A549 (cell line): ENCODE measurements at regions not wholly inside any gene's neighbourhood (a gene's known extent, or its start where the extent isn't known, plus 50 kb on each side); places are given as distances from the start of the nearest gene placed in this dataset.

Source experiments
- ATAC-seq, 2 experiments: fragments of 200-7000 bp in 1 of 2; fragments of >200 bp in 1 of 2; cut with Nextera tagmentation in 1 of 2; cut with Tn5 transposase in 1 of 2; 3 replicates each; pipeline versions ENCODE4 v1.8.0 to v1.9.1; 2018 to 2020; ENCODE audit warnings: mild to moderate bottlenecking in 1 of 2, moderate library complexity in 1 of 2
- CTCF ChIA-PET: fragments of 300-600 bp; sonication (Branson Sonifier 250); formaldehyde crosslinking; extraction: SDS; loops from one replicate; lab custom pipeline; 2021; ENCODE audit warnings: antibody characterized with exemption, inconsistent platforms; lab: Yijun Ruan, JAX
- POLR2A ChIA-PET: fragments of 350-600 bp; formaldehyde crosslinking; extraction: SDS; loops from one replicate; lab custom pipeline; 2021; ENCODE audit warnings: antibody characterized with exemption, inconsistent platforms; lab: Yijun Ruan, JAX
- DNase-seq, 2 experiments: peaks; one replicate each; pipeline versions ENCODE4 v3.0.0 to v3.0.0-alpha.2; 2011 to 2016; ENCODE audit warnings: low read depth in 1 of 2, low spot score in 1 of 2
- FAIRE-seq: peaks from 2 replicates; lab custom pipeline; 2011; peaks lifted over from hg19 to GRCh38; lab: Jason Lieb, UNC
- H3K27ac ChIP-seq, 2 experiments: fragments of >200 bp; sonication (Bioruptor Twin); formaldehyde crosslinking; 3 replicates each; pipeline ENCODE4 v1.5.1; 2016 to 2017
- H3K4me1 ChIP-seq: fragments of >200 bp; sonication (Bioruptor Twin); formaldehyde crosslinking; 3 replicates; pipeline ENCODE4 v1.6.1; 2016
- H3K4me2 ChIP-seq: fragments of >200 bp; sonication (Bioruptor Twin); formaldehyde crosslinking; 3 replicates; pipeline ENCODE4 v1.6.1; 2016
- H3K4me3 ChIP-seq: fragments of >200 bp; sonication (Bioruptor Twin); formaldehyde crosslinking; 3 replicates; pipeline ENCODE4 v1.5.1; 2016
- H3K9me3 ChIP-seq: fragments of >200 bp; sonication (Bioruptor Twin); formaldehyde crosslinking; 3 replicates; pipeline ENCODE4 v1.6.1; 2016
- BHLHE40 ChIP-seq: IDR thresholded peaks from 2 replicates; pipeline ENCODE4 v1.6.1; 2012; ENCODE audit warnings: low read depth, low read length, inconsistent platforms
- CHD4 ChIP-seq: fragments of 200-600 bp; sonication (generic); IDR thresholded peaks from 2 replicates; pipeline ENCODE4 v1.6.1; 2016; ENCODE audit warnings: antibody characterized with exemption, mild to moderate bottlenecking, borderline replicate concordance
- EHF ChIP-seq: fragments of 250-450 bp; sonication (Bioruptor Pico); IDR thresholded peaks from 2 replicates; pipeline ENCODE4 v1.5.0; 2020; ENCODE audit warnings: mild to moderate bottlenecking
- EHMT2 ChIP-seq: fragments of 200-600 bp; sonication (generic); IDR thresholded peaks from 2 replicates; pipeline ENCODE4 v1.6.1; 2016; ENCODE audit warnings: antibody characterized with exemption, low read depth, mild to moderate bottlenecking, moderate library complexity
- HOXA7 ChIP-seq: fragments of 250-450 bp; sonication (Bioruptor Pico); IDR thresholded peaks from 2 replicates; pipeline ENCODE4 v1.5.0; 2020; ENCODE audit warnings: mild to moderate bottlenecking, moderate library complexity
- HOXB5 ChIP-seq: fragments of 250-450 bp; sonication (Bioruptor Pico); IDR thresholded peaks from 2 replicates; pipeline ENCODE4 v1.5.0; 2020; ENCODE audit warnings: mild to moderate bottlenecking, moderate library complexity
- JUNB ChIP-seq: fragments of >200 bp; sonication (Bioruptor Twin); formaldehyde crosslinking; IDR thresholded peaks from 2 replicates; pipeline ENCODE4 v1.6.1; 2016
- KDM1A ChIP-seq: fragments of 200-600 bp; sonication (generic); IDR thresholded peaks from 2 replicates; pipeline ENCODE4 v1.6.1; 2016; ENCODE audit warnings: low read depth, mild to moderate bottlenecking
- MAFK ChIP-seq: fragments of 450-650 bp; IDR thresholded peaks from 2 replicates; pipeline ENCODE4 v1.6.1; 2014; ENCODE audit not compliant: partially characterized antibody
- MYC ChIP-seq: IDR thresholded peaks from 2 replicates; pipeline ENCODE4 v1.6.1; 2012; ENCODE audit warnings: mild to moderate bottlenecking, inconsistent platforms, low read length, improper control_type of control experiment, borderline replicate concordance
- NPAS2 ChIP-seq: fragments of 250-450 bp; sonication (Bioruptor Pico); IDR thresholded peaks from 2 replicates; pipeline ENCODE4 v1.8.0; 2022; ENCODE audit warnings: mild to moderate bottlenecking, moderate library complexity, borderline replicate concordance
- NR3C1 ChIP-seq: fragments of >200 bp; sonication (Bioruptor Twin); formaldehyde crosslinking; IDR thresholded peaks from 3 replicates; pipeline ENCODE4 v1.6.1; 2017
- POLR2AphosphoS2 ChIP-seq: conservative IDR thresholded peaks from 2 replicates; pipeline ENCODE4 v1.6.1; 2012; ENCODE audit warnings: low read length, improper control_type of control experiment, inconsistent platforms
- RAD21 ChIP-seq, 2 experiments: fragments of >200 bp in 1 of 2; sonication (Bioruptor Twin) in 1 of 2; formaldehyde crosslinking in 1 of 2; IDR thresholded peaks in 1 of 2; conservative IDR thresholded peaks in 1 of 2; 2 replicates in 1 of 2; 3 replicates in 1 of 2; pipeline ENCODE4 v1.6.1; 2012 to 2018; ENCODE audit warnings: inconsistent platforms in 1 of 2
- RFX5 ChIP-seq: fragments of 450-650 bp; IDR thresholded peaks from 2 replicates; pipeline ENCODE4 v1.7.1; 2014; ENCODE audit warnings: antibody characterized with exemption, mild to moderate bottlenecking, moderate library complexity
- SREBF2 ChIP-seq: fragments of 450-650 bp; IDR thresholded peaks from 2 replicates; pipeline ENCODE4 v1.6.1; 2014; ENCODE audit warnings: mild to moderate bottlenecking, moderate library complexity
- ZSCAN20 ChIP-seq: fragments of 250-450 bp; sonication (Bioruptor Pico); IDR thresholded peaks from 2 replicates; pipeline ENCODE4 v1.8.0; 2022; ENCODE audit warnings: mild to moderate bottlenecking, moderate library complexity
- WGBS: methylation state at CpG from one replicate; pipeline ENCODE4 v1.1.6; 2017; ENCODE audit errors: missing lambda C conversion rate; 5-methylcytosine and 5-hydroxymethylcytosine counted together
- TF ChIP-seq, protein P1 (sequence below): fragments of >200 bp; sonication (Bioruptor Twin); formaldehyde crosslinking; IDR thresholded peaks from 3 replicates; pipeline ENCODE4 v1.5.1; 2016
- TF ChIP-seq, protein P2 (sequence below): fragments of >200 bp; sonication (Bioruptor Twin); formaldehyde crosslinking; IDR thresholded peaks from 2 replicates; pipeline ENCODE4 v1.6.1; 2016
- TF ChIP-seq, protein P3 (sequence below): fragments of 200-600 bp; sonication (generic); IDR thresholded peaks from 2 replicates; pipeline ENCODE4 v1.6.1; 2016; ENCODE audit warnings: antibody characterized with exemption, mild to moderate bottlenecking, moderate library complexity
- TF ChIP-seq, protein P4 (sequence below): fragments of 450-650 bp; IDR thresholded peaks from 2 replicates; pipeline ENCODE4 v1.6.1; 2014; ENCODE audit warnings: antibody characterized with exemption
- TF ChIP-seq, protein P5 (sequence below): IDR thresholded peaks from 2 replicates; pipeline ENCODE4 v1.6.1; 2012

DNA sequence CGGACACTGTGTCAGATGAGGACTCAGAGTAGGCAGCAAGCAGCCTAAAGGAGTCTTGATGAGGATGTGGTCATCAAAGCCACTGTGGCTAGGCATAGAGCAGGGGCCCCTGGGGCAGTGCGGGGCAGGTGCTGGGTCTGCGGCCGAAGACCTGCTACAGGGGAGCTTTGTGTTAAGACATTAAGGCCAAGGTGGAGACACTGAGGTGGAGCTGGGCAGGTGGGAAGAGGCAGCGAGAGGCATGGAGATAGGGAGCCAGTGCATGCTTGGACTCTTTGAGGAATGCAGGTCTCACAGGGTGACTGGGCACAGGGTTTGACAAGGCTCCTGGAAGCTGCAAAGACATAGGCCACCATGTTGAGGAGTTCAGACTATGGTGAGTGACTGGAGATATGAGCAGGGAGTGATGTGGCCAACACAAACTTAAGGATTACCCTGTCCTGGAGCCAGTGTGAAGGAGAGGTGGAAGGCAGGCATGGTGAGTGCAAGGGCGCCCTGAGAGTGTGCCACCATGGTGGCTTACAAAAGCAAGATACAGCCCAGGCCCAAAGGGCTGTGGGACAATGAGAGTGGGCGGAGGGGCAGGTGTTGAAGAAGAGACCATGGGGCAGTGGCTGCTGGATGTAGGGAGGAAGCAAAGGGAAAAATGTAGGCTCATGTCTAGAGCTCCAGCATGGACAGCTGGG is 450.9 kb upstream of the HS6ST1 start:
- no peak overlapping the region for H3K4me2 ChIP-seq
- no peaks in the 10 kb centered on the region for H3K4me1 ChIP-seq
- H3K27ac ChIP-seq: no peak overlapping the region
- ChIA-PET CTCF (no interaction called here), POLR2A (no interaction called here)
- WGBS: 24% methylated on average over 4 of the region's 7 CpGs
- FAIRE-seq: no peak
- H3K4me3 ChIP-seq: no peak overlapping the region
- TF ChIP-seq, protein P1, sequence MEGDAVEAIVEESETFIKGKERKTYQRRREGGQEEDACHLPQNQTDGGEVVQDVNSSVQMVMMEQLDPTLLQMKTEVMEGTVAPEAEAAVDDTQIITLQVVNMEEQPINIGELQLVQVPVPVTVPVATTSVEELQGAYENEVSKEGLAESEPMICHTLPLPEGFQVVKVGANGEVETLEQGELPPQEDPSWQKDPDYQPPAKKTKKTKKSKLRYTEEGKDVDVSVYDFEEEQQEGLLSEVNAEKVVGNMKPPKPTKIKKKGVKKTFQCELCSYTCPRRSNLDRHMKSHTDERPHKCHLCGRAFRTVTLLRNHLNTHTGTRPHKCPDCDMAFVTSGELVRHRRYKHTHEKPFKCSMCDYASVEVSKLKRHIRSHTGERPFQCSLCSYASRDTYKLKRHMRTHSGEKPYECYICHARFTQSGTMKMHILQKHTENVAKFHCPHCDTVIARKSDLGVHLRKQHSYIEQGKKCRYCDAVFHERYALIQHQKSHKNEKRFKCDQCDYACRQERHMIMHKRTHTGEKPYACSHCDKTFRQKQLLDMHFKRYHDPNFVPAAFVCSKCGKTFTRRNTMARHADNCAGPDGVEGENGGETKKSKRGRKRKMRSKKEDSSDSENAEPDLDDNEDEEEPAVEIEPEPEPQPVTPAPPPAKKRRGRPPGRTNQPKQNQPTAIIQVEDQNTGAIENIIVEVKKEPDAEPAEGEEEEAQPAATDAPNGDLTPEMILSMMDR: no peak
- TF ChIP-seq KDM1A (no peak), RAD21 (conservative IDR thresholded peaks at IDR 0.05 in 1 of 2, IDR thresholded peaks at IDR 0.05 in 1 of 2) (no peak), ZSCAN20 (no peak), HOXB5 (CRISPR knock-in tag) (no peak), EHMT2 (no peak), RFX5 (no peak), NPAS2 (CRISPR knock-in tag) (no peak)
- no peak for DNase-seq
- no peaks in the 10 kb centered on the region for H3K9me3 ChIP-seq
- no peak for ATAC-seq

DNA sequence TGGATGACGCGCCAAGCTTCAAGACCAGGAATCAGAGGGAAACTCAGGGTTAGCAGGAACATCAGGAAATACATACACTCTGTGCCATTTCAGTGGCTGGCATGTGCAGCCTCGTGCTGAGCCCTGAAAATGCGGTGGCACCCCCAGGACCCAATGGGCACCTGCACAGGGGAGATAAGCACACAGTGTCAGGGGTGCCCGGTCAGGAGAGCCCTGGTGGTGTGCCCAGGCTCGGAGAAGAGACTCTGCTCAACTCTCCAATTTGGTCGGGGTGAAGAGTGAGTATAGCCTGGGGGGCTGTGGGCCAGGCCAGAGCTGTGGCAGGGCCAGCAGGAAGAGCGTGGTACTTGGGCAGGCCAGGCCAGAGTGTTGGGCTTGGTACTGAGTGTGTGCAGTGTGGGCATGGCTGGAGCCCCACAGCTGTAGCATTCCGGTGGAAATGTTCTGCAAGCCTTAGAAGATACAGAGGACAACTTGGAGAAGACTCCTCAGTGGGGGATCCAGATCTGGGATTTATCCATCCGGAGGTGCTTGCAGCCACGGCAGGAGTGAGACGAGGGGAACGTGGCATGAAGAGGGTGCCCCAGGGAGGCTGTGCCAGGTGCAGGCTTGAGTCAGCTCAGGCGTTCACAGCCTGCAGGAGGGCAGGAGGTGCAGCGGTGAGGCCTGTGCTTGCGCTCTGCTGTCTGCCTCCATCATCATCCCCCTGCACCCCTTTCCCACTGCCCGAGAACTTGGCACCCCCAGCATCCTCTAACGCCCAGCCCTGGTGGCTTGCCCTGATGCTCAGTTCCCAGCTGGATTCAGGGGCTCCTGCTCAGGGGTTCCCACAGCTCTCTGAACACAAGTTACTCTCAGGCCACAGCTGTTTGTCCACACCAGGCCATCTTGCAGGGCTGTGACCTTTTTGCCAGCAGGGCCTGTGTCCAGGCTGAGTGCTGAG is 451.7 kb upstream of the HS6ST1 start:
- Histone ChIP-seq H3K4me2 (no peak overlapping the region), H3K9me3 (no peaks in the 10 kb centered on the region), H3K27ac (no peak overlapping the region), H3K4me3 (no peak overlapping the region), H3K4me1 (no peaks in the 10 kb centered on the region)
- ChIA-PET CTCF (no interaction called here), POLR2A (no interaction called here)
- no peak for DNase-seq
- WGBS: 19% methylated on average over 18 of the region's 18 CpGs
- no peak for FAIRE-seq
- ATAC-seq: no peak; a peak in 1 of 6 replicates
- TF ChIP-seq, protein P2, sequence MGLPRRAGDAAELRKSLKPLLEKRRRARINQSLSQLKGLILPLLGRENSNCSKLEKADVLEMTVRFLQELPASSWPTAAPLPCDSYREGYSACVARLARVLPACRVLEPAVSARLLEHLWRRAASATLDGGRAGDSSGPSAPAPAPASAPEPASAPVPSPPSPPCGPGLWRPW: no peak
- TF ChIP-seq, protein P3, sequence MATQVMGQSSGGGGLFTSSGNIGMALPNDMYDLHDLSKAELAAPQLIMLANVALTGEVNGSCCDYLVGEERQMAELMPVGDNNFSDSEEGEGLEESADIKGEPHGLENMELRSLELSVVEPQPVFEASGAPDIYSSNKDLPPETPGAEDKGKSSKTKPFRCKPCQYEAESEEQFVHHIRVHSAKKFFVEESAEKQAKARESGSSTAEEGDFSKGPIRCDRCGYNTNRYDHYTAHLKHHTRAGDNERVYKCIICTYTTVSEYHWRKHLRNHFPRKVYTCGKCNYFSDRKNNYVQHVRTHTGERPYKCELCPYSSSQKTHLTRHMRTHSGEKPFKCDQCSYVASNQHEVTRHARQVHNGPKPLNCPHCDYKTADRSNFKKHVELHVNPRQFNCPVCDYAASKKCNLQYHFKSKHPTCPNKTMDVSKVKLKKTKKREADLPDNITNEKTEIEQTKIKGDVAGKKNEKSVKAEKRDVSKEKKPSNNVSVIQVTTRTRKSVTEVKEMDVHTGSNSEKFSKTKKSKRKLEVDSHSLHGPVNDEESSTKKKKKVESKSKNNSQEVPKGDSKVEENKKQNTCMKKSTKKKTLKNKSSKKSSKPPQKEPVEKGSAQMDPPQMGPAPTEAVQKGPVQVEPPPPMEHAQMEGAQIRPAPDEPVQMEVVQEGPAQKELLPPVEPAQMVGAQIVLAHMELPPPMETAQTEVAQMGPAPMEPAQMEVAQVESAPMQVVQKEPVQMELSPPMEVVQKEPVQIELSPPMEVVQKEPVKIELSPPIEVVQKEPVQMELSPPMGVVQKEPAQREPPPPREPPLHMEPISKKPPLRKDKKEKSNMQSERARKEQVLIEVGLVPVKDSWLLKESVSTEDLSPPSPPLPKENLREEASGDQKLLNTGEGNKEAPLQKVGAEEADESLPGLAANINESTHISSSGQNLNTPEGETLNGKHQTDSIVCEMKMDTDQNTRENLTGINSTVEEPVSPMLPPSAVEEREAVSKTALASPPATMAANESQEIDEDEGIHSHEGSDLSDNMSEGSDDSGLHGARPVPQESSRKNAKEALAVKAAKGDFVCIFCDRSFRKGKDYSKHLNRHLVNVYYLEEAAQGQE: no peak
- TF ChIP-seq, protein P4, sequence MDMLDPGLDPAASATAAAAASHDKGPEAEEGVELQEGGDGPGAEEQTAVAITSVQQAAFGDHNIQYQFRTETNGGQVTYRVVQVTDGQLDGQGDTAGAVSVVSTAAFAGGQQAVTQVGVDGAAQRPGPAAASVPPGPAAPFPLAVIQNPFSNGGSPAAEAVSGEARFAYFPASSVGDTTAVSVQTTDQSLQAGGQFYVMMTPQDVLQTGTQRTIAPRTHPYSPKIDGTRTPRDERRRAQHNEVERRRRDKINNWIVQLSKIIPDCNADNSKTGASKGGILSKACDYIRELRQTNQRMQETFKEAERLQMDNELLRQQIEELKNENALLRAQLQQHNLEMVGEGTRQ: no peak
- TF ChIP-seq MAFK (no peak), NR3C1 (no peak), RAD21 (conservative IDR thresholded peaks at IDR 0.05 in 1 of 2, IDR thresholded peaks at IDR 0.05 in 1 of 2) (no peak), MYC (no peak), SREBF2 (no peak), POLR2AphosphoS2 (no peak), CHD4 (no peak), JUNB (no peak), EHF (CRISPR knock-in tag) (no peak), KDM1A (no peak), HOXA7 (CRISPR knock-in tag) (no peak), BHLHE40 (no peak)
- TF ChIP-seq, protein P5, sequence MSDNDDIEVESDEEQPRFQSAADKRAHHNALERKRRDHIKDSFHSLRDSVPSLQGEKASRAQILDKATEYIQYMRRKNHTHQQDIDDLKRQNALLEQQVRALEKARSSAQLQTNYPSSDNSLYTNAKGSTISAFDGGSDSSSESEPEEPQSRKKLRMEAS: no peak
